GM19452 (cell line): ENCODE measurements at regions not wholly inside any gene's neighbourhood (a gene's known extent, or its start where the extent isn't known, plus 50 kb on each side); places are given as distances from the start of the nearest gene placed in this dataset.
A peak's percentile ranks its signal among the peaks of the same experiment; 100 is the strongest.
"Not testable (repeated sequence)": the region's sequence is repeated elsewhere in the genome, so short reads cannot be mapped to it uniquely, and the experiment has no call there.

Experiments used
- ATAC-seq: cut with Tn5 transposase; IDR thresholded peaks from one replicate; pipeline ENCODE4 v1.9.1; 2021; ENCODE audit not compliant: unreplicated experiment

GRCh38 chr7:106713452-106713851, 52.5 kb upstream of the CCDC71L start:
- ATAC-seq: not testable (repeated sequence)

- not testable (repeated sequence) for ATAC-seq
Observed at GRCh38 chr7:106714590-106715442, 53.9 kb upstream of the CCDC71L start.

GRCh38 chr7:106715730-106716129, 54.8 kb upstream of the CCDC71L start:
- no peak for ATAC-seq

- ATAC-seq: no peak
Observed at GRCh38 chr7:106717254-106717954, 56.4 kb upstream of the CCDC71L start.

- no peak for ATAC-seq
Observed at GRCh38 chr7:106717955-106718871, 57.3 kb upstream of the CCDC71L start.

- ATAC-seq: peak; percentile 45
Observed at GRCh38 chr7:106720641-106721040, 59.7 kb upstream of the CCDC71L start.

- no peak for ATAC-seq
Observed at GRCh38 chr7:106721816-106722785, 61.1 kb upstream of the CCDC71L start.

- no peak for ATAC-seq
Observed at GRCh38 chr7:106723398-106723797, 62.4 kb upstream of the CCDC71L start.

GRCh38 chr7:106729720-106730385, 68.9 kb upstream of the CCDC71L start:
- no peak for ATAC-seq

- peak; percentile 85 for ATAC-seq
Observed at GRCh38 chr7:106731187-106731586, 70.2 kb upstream of the CCDC71L start.

- ATAC-seq: no peak
Observed at GRCh38 chr7:106731646-106732444, 70.9 kb upstream of the CCDC71L start.

GRCh38 chr7:106735637-106736036, 74.7 kb upstream of the CCDC71L start:
- ATAC-seq: no peak

GRCh38 chr7:106736123-106736507, 75.2 kb upstream of the CCDC71L start:
- no peak for ATAC-seq

GRCh38 chr7:106736508-106737201, 75.7 kb upstream of the CCDC71L start:
- peak; percentile 90 for ATAC-seq

GRCh38 chr7:106737202-106737562, 76.2 kb upstream of the CCDC71L start:
- ATAC-seq: no peak

- no peak for ATAC-seq
Observed at GRCh38 chr7:106740806-106741205, 79.8 kb upstream of the CCDC71L start.

GRCh38 chr7:106744563-106745091, 83.7 kb upstream of the CCDC71L start:
- ATAC-seq: no peak

GRCh38 chr7:106747301-106747700, 86.3 kb upstream of the CCDC71L start:
- not testable (repeated sequence) for ATAC-seq
